ENCODE measurements at regions not wholly inside any gene's neighbourhood (a gene's known extent, or its start where the extent isn't known, plus 50 kb on each side); places are given as distances from the start of the nearest gene placed in this dataset.
A peak's percentile ranks its signal among the peaks of the same experiment; 100 is the strongest.

GRCh38 chr12:98149270-98149669, 366.1 kb upstream of the TMPO start:
- peak; percentile 53 for DNase-seq (ENCODE audit: low spot score)

- no peak for DNase-seq (ENCODE audit: low spot score)
Measured at GRCh38 chr12:98149691-98150210, 365.6 kb upstream of the TMPO start.

DNA sequence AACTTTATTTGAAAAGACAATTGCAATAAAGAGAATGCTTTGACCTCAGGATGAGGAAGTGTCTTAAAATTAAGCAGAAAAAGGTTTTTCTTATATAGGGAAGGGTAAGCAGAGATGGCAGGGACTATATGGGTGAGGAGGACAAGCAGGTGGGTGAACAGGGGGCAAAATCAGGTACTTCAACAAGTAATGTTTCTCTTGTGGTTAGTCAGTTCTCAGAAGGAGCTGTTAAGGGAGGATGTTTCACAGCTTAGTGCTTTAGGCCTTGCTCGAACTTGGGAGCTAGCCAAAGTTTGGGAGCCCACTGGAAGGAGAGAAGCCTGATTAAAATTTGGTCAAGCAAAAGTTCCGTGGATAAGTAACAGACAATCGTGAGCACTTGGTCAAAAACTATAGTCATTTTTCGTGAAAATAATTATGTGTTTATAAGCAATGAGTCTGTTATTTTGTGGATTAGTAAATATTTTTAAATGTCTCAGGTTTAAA, 364.2 kb upstream of the TMPO start:
- no peak for DNase-seq (ENCODE audit: low spot score)

DNA sequence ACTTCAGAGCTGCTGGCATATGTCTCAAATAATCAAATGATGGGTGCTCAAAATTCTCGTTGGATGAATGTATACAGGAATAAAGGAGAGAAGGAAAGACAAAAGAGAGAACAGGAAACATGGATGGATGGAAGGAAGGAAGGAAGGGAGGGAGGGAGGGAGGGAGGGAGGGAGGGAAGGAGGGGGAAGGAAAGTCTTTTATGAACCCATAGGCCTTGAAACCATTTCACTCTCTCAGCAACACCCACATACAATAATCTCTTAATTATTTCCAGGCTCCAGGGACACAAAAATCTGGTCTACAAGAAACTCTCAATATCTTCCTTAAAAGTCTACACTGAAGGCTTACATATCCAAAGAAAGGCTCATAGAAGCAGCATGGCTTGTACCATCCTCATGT, 363.4 kb upstream of the TMPO start:
- DNase-seq (ENCODE audit: low spot score), result no peak

DNA sequence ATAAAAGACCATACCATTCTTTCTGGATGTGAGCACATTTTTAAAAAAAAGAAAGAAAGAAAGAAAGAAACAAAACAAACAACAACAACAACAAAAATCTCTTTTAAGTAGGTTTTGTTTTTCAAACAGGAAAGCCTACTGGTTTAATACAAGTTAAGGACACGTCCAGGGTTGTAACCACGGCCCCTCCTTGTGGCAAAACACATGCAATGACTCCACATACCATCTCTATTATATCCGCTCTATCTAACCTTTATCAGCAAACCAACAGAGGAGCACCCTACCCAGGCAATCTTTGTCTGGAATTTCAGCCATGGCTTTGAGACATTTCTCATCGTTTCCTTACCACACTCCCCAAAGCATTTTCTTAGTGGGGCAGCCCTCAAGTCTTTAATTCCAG, 360.5 kb upstream of the TMPO start:
- DNase-seq (ENCODE audit: low spot score), result no peak

DNA sequence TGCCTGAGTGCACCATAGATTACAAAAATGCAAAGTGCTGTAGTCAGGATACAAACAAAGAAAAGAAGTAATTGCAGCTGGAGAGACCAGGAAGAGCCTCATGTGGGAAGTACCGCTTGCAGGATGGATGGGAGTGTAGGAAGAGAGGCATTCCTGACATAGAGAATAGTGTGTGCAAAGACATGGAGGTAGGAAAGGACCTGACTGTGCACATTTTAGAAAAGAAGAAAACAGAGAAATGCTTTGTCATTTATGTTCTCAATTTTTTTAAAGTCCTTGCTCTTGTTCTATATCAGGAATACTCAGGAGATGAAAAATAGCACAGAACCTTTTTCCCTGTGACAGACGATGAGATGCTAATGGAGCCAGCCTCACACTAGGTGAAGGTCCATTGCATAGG, 358.7 kb upstream of the TMPO start:
- DNase-seq (ENCODE audit: low spot score), result no peak

DNA sequence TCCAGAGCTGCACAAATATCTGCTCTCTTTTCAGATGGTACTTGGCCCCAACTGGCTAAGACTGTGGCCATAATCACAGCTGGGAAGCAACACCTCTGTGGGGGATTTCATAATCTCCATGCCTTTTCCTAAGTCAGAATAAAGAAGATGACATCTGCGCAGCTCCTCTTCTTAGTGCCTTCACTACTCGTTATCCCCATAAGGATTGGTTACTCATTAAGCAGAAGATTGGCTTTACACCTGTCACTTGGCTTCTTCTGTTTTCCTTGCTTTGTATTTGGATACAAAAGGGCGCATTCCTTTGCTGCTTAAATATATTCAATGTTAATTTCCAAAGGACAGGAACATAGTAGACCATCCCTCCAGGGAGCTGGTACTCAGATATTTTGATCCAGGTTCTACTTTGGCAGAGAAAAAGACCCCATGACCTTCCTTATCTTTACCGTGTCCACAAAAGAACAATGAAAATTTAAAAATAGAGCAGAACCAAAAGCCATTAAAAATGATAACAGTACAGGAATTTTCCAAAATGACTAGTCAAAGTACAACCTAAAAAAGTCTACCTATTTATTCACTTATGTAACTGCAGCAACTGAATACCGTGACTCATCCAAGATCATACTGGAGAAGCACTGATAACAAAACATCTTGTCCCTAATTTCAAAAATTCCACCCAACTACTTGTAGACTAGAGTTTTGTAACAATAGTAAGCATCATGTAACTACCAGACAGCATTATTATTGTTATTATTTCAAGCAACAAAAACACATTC, 352.3 kb upstream of the TMPO start:
- no peak for DNase-seq (ENCODE audit: low spot score)

DNA sequence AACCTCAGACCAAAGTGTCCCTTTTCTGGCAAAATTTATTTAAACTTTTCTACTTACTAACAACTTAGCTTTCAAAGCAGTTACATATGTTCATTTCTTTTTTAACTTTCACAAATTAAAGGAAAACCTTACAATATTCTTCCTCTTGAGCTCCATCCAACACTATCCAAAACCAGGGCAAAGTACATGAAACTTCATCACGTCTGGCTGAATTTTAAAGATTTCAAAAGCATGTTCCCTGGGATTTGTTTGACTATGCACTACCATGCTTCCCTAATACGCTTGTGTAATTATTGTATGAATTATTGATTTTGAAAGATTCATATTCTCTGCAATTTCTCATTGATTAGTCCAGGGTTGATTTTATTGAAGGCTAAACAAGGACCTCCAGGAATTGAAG, 343.1 kb upstream of the TMPO start:
- DNase-seq (ENCODE audit: low spot score), result no peak

DNA sequence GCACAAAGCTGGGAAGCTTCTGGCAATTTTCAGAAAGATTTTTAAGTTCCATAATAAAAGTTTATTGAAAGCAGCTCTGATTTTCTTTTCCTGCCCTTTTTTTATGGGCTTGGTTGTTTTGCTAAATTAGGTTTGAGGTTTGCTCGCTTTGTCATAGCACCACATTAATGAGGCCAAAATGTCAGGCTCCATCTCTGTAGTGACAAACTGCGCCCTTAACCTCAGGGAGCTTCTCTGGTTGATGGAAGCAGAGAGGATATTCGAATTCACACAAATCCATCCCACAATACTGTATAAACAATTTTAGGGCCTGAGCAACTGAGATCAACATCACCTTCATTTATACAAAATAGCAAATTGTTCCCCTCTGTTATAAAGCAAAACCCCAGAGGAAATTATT, 342.6 kb upstream of the TMPO start:
- no peak for DNase-seq (ENCODE audit: low spot score)

DNA sequence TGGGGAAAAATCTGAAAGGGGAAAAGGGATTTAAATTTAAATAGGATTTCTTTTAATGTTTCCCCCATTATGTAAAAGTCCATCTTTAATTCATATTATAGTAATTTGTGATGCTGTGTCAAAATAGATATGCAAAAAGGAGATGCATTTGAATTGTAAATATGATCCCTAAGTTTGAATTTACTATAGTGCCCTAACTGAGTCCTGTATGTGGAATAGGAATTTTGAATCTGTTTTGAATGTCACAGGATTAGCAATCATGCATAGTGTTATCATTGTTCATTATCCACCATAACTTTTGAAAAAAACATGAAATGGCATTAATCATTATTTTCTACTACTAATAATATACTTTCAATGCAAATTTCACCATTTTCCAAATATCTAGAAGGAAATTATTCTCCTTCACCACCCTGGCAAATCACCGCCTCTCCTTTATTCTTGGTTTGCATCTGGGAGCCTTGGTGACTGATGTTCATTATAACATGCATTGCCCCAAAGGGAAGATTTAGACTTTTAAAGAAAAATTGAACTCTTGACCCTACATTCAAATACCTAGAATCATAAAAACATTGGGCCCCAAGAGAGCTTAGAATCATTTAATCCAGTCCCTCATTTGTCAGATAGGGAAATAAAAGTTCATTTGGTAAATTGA, 341.5 kb upstream of the TMPO start:
- DNase-seq (ENCODE audit: low spot score), result no peak

GRCh38 chr12:98174428-98174809, 341.0 kb upstream of the TMPO start:
- no peak for DNase-seq (ENCODE audit: low spot score)

- DNase-seq (ENCODE audit: low spot score), result no peak
Measured at GRCh38 chr12:98178126-98178525, 337.3 kb upstream of the TMPO start.

DNA sequence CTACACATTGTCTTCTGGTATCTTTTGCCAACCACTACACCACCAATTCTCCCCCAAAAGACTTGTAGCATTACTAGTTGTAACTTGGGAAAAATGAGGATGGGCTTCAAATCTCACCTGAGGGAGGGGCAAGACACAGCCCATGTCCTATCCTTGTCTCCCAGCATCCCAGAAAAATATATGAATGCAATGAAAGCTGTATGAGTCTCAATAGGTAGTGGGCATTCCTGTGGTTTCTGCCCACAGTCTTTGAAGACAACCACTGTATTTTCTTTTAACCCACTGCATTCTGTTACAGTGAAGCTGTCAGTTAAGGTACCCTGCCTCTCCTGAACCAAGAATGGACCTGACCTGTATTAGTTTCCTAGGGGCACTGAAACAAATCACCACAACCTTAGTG, 336.2 kb upstream of the TMPO start:
- no peak for DNase-seq (ENCODE audit: low spot score)

- no peak for DNase-seq (ENCODE audit: low spot score)
Measured at GRCh38 chr12:98180603-98181002, 334.8 kb upstream of the TMPO start.

- DNase-seq (ENCODE audit: low spot score), result no peak
Measured at GRCh38 chr12:98182821-98183220, 332.6 kb upstream of the TMPO start.

DNA sequence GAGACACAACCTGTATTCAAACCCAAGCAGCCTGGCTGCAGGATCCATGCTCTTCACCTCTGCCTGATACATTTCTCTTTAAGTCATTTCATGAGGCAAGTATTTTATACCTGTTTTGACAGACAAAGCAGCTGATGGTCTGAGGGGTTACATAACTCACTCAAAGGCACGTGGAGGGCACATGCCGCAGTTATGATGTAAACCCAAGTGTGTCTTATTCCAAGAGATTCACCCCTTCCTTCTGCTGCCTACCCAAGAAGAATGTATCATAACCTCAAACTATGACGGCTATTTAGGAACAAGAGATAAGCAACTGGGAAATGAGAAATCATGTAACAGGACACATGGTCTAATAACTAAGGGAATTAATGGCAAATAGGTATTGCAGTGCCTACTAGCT, 329.8 kb upstream of the TMPO start:
- no peak for DNase-seq (ENCODE audit: low spot score)

GRCh38 chr12:98188650-98189077, 326.7 kb upstream of the TMPO start:
- DNase-seq (ENCODE audit: low spot score), result no peak

DNA sequence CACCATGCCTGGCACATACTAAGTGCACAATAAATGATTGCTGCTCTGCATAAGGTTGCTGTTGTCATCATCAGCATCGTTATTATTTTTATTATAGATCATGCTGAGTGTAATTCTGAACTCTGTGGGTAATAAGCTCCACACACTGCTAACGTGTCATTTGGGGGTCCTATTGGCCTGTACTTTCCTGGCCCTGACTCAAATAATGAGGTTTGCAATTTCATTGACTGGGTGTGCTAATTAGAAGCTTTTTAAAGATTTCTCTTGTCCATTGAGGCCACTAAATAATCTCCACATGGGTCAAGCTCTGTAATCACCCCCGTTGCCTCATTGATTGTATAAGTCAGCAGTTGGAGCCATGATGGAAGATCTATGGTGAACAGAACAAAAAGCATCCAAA, 320.8 kb upstream of the TMPO start:
- no peak for DNase-seq (ENCODE audit: low spot score)

- DNase-seq (ENCODE audit: low spot score), result no peak
Measured at GRCh38 chr12:98198261-98198982, 317.0 kb upstream of the TMPO start.

GRCh38 chr12:98208816-98209215, 306.6 kb upstream of the TMPO start:
- DNase-seq (ENCODE audit: low spot score), result no peak

GRCh38 chr12:98211909-98212695, 303.3 kb upstream of the TMPO start:
- no peak for DNase-seq (ENCODE audit: low spot score)

- no peak for DNase-seq (ENCODE audit: low spot score)
Measured at GRCh38 chr12:98213556-98213955, 301.8 kb upstream of the TMPO start.

Data from activated CD4-positive, alpha-beta T cell treated with anti-CD3 and anti-CD28 coated beads, Interleukin-2, Interleukin-4, amounts not matched to agents 100 ng/mL and 50 ng/mL, durations not matched to agents 16 hours and 8 hours (primary cell).